PC-9 (cell line): ENCODE measurements at regions not wholly inside any gene's neighbourhood (a gene's known extent, or its start where the extent isn't known, plus 50 kb on each side); places are given as distances from the start of the nearest gene placed in this dataset.

Experiments
- CTCF ChIP-seq: fragments of 200-600 bp; sonication (generic); conservative IDR thresholded peaks from 2 replicates; pipeline ENCODE4 v1.6.1; 2017; ENCODE audit warnings: mixed run types, antibody characterized with exemption, mild to moderate bottlenecking, moderate library complexity
- EZH2 ChIP-seq: fragments of 200-600 bp; sonication (generic); IDR thresholded peaks from 2 replicates; pipeline ENCODE4 v1.8.0; 2017; ENCODE audit warnings: antibody characterized with exemption, low read depth

GRCh38 chr1:165075725-165076370 lies 280.7 kb downstream of the LMX1A start:
- TF ChIP-seq CTCF, result peak; percentile 72
- no peak for TF ChIP-seq EZH2
